AG09319 (cell line): ENCODE measurements at regions not wholly inside any gene's neighbourhood (a gene's known extent, or its start where the extent isn't known, plus 50 kb on each side); places are given as distances from the start of the nearest gene placed in this dataset.

ENCODE experiments used
- DNase-seq: peaks from one replicate; pipeline ENCODE4 v3.0.0-alpha.2; 2010; ENCODE audit warnings: low read depth; ENCODE audit errors: extremely low read depth
- CTCF ChIP-seq: IDR thresholded peaks from 2 replicates; pipeline ENCODE4 v1.5.1; 2011; ENCODE audit warnings: low read depth, mild to moderate bottlenecking, inconsistent platforms, low read length, moderate library complexity

- no peak for DNase-seq
- no peak for TF ChIP-seq CTCF
Measured at GRCh38 chr12:63394349-63394748, 243.3 kb upstream of the AVPR1A start.

- no peak for TF ChIP-seq CTCF
- no peak for DNase-seq
Measured at GRCh38 chr12:63389211-63389610, 238.2 kb upstream of the AVPR1A start.

- no peak for DNase-seq
- TF ChIP-seq CTCF = no peak
Measured at GRCh38 chr12:63387771-63388170, 236.8 kb upstream of the AVPR1A start.

GRCh38 chr12:63382930-63383329 is 231.9 kb upstream of the AVPR1A start:
- no peak for TF ChIP-seq CTCF
- DNase-seq = no peak

- DNase-seq = no peak
- no peak for TF ChIP-seq CTCF
Measured at GRCh38 chr12:63362791-63363190, 211.8 kb upstream of the AVPR1A start.

- no peak for TF ChIP-seq CTCF
- DNase-seq = no peak
Measured at GRCh38 chr12:63362166-63362565, 211.2 kb upstream of the AVPR1A start.

GRCh38 chr12:63354969-63355368 is 204.0 kb upstream of the AVPR1A start:
- TF ChIP-seq CTCF = no peak
- DNase-seq = no peak

- no peak for DNase-seq
- no peak for TF ChIP-seq CTCF
Measured at GRCh38 chr12:63353559-63353958, 202.6 kb upstream of the AVPR1A start.
